Caco-2 (cell line): ENCODE measurements at regions not wholly inside any gene's neighbourhood (a gene's known extent, or its start where the extent isn't known, plus 50 kb on each side); places are given as distances from the start of the nearest gene placed in this dataset.

ENCODE experiments used
- BruUV-seq: library from RNA; stranded (reverse); fragments of 400-500 nt; replicated peaks from 2 replicates; lab custom pipeline; 2021; lab: Mats Ljungman, UMichigan
- CTCF ChIA-PET: fragments of 300-600 bp; sonication (Branson Sonifier 250); formaldehyde crosslinking; loops from one replicate; lab custom pipeline; 2022; ENCODE audit warnings: antibody characterized with exemption; lab: Charles Lee
- POLR2A ChIA-PET: fragments of 300-600 bp; sonication (Branson Sonifier 250); formaldehyde crosslinking; loops from one replicate; lab custom pipeline; 2022; ENCODE audit warnings: antibody characterized with exemption; lab: Charles Lee
- DNase-seq, 2 experiments: peaks; one replicate each; pipeline versions ENCODE4 v3.0.0 to v3.0.0-alpha.2; 2020 to 2022
- H3K27me3 ChIP-seq: replicated peaks from 2 replicates; pipeline ENCODE4 v1.6.0; 2011; ENCODE audit warnings: low read length; ENCODE audit not compliant: control insufficient read depth, insufficient read depth
- H3K36me3 ChIP-seq: 2 replicates; pipeline ENCODE4 v1.5.1; 2011; ENCODE audit warnings: low read length; ENCODE audit not compliant: control insufficient read depth, insufficient read depth
- H3K4me1 ChIP-seq: fragments of 250-450 bp; sonication (Bioruptor Pico); 2 replicates; pipeline ENCODE4 v1.5.1; 2020; ENCODE audit warnings: mild to moderate bottlenecking
- H3K4me3 ChIP-seq: 2 replicates; pipeline ENCODE4 v1.5.1; 2011; ENCODE audit warnings: low read depth, mild to moderate bottlenecking, control low read depth, low read length
- H3K9me3 ChIP-seq: fragments of 250-450 bp; sonication (Bioruptor Pico); 2 replicates; pipeline ENCODE4 v1.5.1; 2020; ENCODE audit warnings: mild to moderate bottlenecking, moderate library complexity
- H3K27ac Mint-ChIP-seq: one replicate; pipeline ENCODE4 v1.8.0; 2022; ENCODE audit warnings: mixed read lengths; ENCODE audit not compliant: unreplicated experiment
- H3K27me3 Mint-ChIP-seq: one replicate; pipeline ENCODE4 v1.8.0; 2022; ENCODE audit warnings: mixed read lengths; ENCODE audit not compliant: insufficient read depth, unreplicated experiment
- H3K36me3 Mint-ChIP-seq: one replicate; pipeline ENCODE4 v1.8.0; 2022; ENCODE audit warnings: mild to moderate bottlenecking, mixed read lengths; ENCODE audit not compliant: insufficient read depth, unreplicated experiment
- H3K4me1 Mint-ChIP-seq: one replicate; pipeline ENCODE4 v1.8.0; 2022; ENCODE audit warnings: low read depth, mixed read lengths; ENCODE audit not compliant: unreplicated experiment
- H3K4me3 Mint-ChIP-seq: one replicate; pipeline ENCODE4 v1.8.0; 2022; ENCODE audit warnings: mild to moderate bottlenecking, moderate library complexity, mixed read lengths; ENCODE audit not compliant: unreplicated experiment
- H3K9me3 Mint-ChIP-seq: one replicate; pipeline ENCODE4 v1.8.0; 2022; ENCODE audit warnings: mixed read lengths; ENCODE audit not compliant: unreplicated experiment
- intact Hi-C: fragments of 100-400 bp; cut with micrococcal nuclease; formaldehyde crosslinking; loops from one replicate; pipeline ENCODE4 v1.10.0; 2022; ENCODE audit not compliant: unreplicated experiment
- TF ChIP-seq, protein P1 (sequence below), 2 experiments: fragments of 200-600 bp in 1 of 2; IDR thresholded peaks; 1 replicate in 1 of 2; 2 replicates in 1 of 2; pipeline versions ENCODE4 v1.5.1 to v1.8.0; 2011 to 2022; ENCODE audit warnings: antibody characterized with exemption in 1 of 2, control low read depth in 1 of 2, inconsistent platforms in 1 of 2, low read depth in 1 of 2, low read length in 1 of 2, mild to moderate bottlenecking in 1 of 2, moderate library complexity in 1 of 2; ENCODE audit not compliant: insufficient read depth in 1 of 2, severe bottlenecking in 1 of 2, unreplicated experiment in 1 of 2

- Histone ChIP-seq H3K4me3 (no peak overlapping the region), H3K27me3 (no peaks in the 10 kb centered on the region), H3K4me1 (no peaks in the 10 kb centered on the region), H3K36me3 (no peaks in the 10 kb centered on the region), H3K9me3 (no peaks in the 10 kb centered on the region)
- intact Hi-C loops, result no loop called here
- CTCF ChIA-PET, result no interaction called here
- DNase-seq, result no peak
- POLR2A ChIA-PET, result no interaction called here
- Mint-ChIP-seq H3K27ac (no peak overlapping the region), H3K9me3 (peaks cover 9% of the 10 kb centered on the region), H3K4me1 (no peaks in the 10 kb centered on the region), H3K36me3 (no peaks in the 10 kb centered on the region), H3K4me3 (no peak overlapping the region), H3K27me3 (no peaks in the 10 kb centered on the region)
- TF ChIP-seq, protein P1, sequence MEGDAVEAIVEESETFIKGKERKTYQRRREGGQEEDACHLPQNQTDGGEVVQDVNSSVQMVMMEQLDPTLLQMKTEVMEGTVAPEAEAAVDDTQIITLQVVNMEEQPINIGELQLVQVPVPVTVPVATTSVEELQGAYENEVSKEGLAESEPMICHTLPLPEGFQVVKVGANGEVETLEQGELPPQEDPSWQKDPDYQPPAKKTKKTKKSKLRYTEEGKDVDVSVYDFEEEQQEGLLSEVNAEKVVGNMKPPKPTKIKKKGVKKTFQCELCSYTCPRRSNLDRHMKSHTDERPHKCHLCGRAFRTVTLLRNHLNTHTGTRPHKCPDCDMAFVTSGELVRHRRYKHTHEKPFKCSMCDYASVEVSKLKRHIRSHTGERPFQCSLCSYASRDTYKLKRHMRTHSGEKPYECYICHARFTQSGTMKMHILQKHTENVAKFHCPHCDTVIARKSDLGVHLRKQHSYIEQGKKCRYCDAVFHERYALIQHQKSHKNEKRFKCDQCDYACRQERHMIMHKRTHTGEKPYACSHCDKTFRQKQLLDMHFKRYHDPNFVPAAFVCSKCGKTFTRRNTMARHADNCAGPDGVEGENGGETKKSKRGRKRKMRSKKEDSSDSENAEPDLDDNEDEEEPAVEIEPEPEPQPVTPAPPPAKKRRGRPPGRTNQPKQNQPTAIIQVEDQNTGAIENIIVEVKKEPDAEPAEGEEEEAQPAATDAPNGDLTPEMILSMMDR (IDR thresholded peaks at IDR 0.05; ENCODE audit: insufficient read depth in 1 of 2, low read depth in 1 of 2, low read length in 1 of 2, severe bottlenecking in 1 of 2, unreplicated experiment in 1 of 2), result no peak
- BruUV-seq, result no TSS peak
Observed at GRCh38 chr16:60682219-60682618, 1354.0 kb downstream of the CDH8 start.

DNA sequence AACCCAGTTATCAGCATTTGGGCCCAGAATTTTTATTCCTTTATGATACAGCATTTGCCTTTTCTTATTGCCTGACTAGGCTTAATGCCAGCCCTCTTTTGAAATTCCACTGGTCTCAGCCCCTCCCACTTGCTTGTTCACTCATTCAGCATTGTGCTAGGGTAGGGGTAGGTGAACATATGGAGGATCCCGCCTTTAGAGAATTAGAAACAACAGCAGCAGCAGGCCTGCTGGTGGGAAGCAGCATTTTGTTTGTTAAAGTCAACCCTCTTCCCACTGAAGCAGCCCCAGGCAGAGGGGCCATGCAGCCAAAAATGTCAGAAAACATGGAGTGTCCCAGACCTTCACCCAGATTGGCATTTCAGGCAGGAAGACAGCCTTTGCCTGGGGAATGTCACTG is 1355.2 kb downstream of the CDH8 start:
- Mint-ChIP-seq H3K4me3 (no peak overlapping the region), H3K36me3 (no peaks in the 10 kb centered on the region), H3K4me1 (no peaks in the 10 kb centered on the region), H3K9me3 (peaks cover under 1% of the 10 kb centered on the region), H3K27me3 (no peaks in the 10 kb centered on the region), H3K27ac (no peak overlapping the region)
- TF ChIP-seq, protein P1 (IDR thresholded peaks at IDR 0.05; ENCODE audit: insufficient read depth in 1 of 2, low read depth in 1 of 2, low read length in 1 of 2, severe bottlenecking in 1 of 2, unreplicated experiment in 1 of 2), result no peak
- Histone ChIP-seq H3K4me3 (no peak overlapping the region), H3K4me1 (no peaks in the 10 kb centered on the region), H3K36me3 (no peaks in the 10 kb centered on the region), H3K9me3 (no peaks in the 10 kb centered on the region), H3K27me3 (no peaks in the 10 kb centered on the region)
- ChIA-PET POLR2A (no interaction called here), CTCF (no interaction called here)
- intact Hi-C loops, result no loop called here
- no peak for DNase-seq
- no TSS peak for BruUV-seq

- no peaks in the 10 kb centered on the region for H3K4me1 Mint-ChIP-seq
- POLR2A ChIA-PET, result no interaction called here
- H3K27ac Mint-ChIP-seq, result no peak overlapping the region
- Histone ChIP-seq H3K4me3 (no peak overlapping the region), H3K36me3 (no peaks in the 10 kb centered on the region), H3K9me3 (no peaks in the 10 kb centered on the region; the same call in 1 of the 2 replicates), H3K4me1 (no peaks in the 10 kb centered on the region), H3K27me3 (no peaks in the 10 kb centered on the region)
- CTCF ChIA-PET, result no interaction called here
- no peaks in the 10 kb centered on the region for H3K27me3 Mint-ChIP-seq
- DNase-seq, result no peak
- H3K36me3 Mint-ChIP-seq, result no peaks in the 10 kb centered on the region
- H3K4me3 Mint-ChIP-seq, result no peak overlapping the region
- no peaks in the 10 kb centered on the region for H3K9me3 Mint-ChIP-seq
- intact Hi-C loops, result no loop called here
- BruUV-seq, result no TSS peak
- TF ChIP-seq, protein P1 (IDR thresholded peaks at IDR 0.05; ENCODE audit: insufficient read depth in 1 of 2, low read depth in 1 of 2, low read length in 1 of 2, severe bottlenecking in 1 of 2, unreplicated experiment in 1 of 2), result no peak
Observed at GRCh38 chr16:60675022-60675421, 1361.2 kb downstream of the CDH8 start.
